IMR-90 (cell line): ENCODE measurements at regions not wholly inside any gene's neighbourhood (a gene's known extent, or its start where the extent isn't known, plus 50 kb on each side); places are given as distances from the start of the nearest gene placed in this dataset.

Experiments
- ATAC-seq: fragments of 200-7000 bp; cut with Tn5 transposase; 2 replicates; pipeline ENCODE4 v1.9.1; 2020; ENCODE audit warnings: low read depth, mild to moderate bottlenecking, moderate library complexity
- BruUV-seq: library from RNA; stranded (reverse); fragments of 400-500 nt; replicated peaks from 2 replicates; lab custom pipeline; 2021; lab: Mats Ljungman, UMichigan
- CTCF ChIA-PET: fragments of 300-600 bp; formaldehyde crosslinking; extraction: SDS; loops from one replicate; lab custom pipeline; 2021; ENCODE audit warnings: antibody characterized with exemption; lab: Yijun Ruan, JAX
- POLR2A ChIA-PET: fragments of 300-600 bp; sonication (Branson Sonifier 250); formaldehyde crosslinking; loops from one replicate; lab custom pipeline; 2022; ENCODE audit warnings: antibody characterized with exemption; ENCODE audit not compliant: unreplicated experiment; lab: Charles Lee
- DNase-seq: peaks from one replicate; pipeline ENCODE4 v3.0.0; 2013
- H2AFZ ChIP-seq: replicated peaks from 2 replicates; pipeline ENCODE3; 2013; ENCODE audit warnings: low read length, mild to moderate bottlenecking; ENCODE audit not compliant: poor library complexity
- H2AK5ac ChIP-seq: 2 replicates; pipeline ENCODE4 v1.6.1; 2013; ENCODE audit warnings: low read depth, low read length, inconsistent platforms
- H2AK9ac ChIP-seq: replicated peaks from 2 replicates; pipeline ENCODE3; 2013; ENCODE audit warnings: mild to moderate bottlenecking, low read depth, low read length, moderate library complexity; ENCODE audit not compliant: poor library complexity
- H2BK120ac ChIP-seq: 2 replicates; pipeline ENCODE4 v1.6.1; 2013; ENCODE audit warnings: low read depth, low read length, inconsistent platforms
- H2BK15ac ChIP-seq: 3 replicates; pipeline ENCODE4 v1.6.1; 2013; ENCODE audit warnings: low read depth, low read length, inconsistent platforms
- H2BK20ac ChIP-seq: 2 replicates; pipeline ENCODE4 v1.6.1; 2013; ENCODE audit warnings: low read depth, mild to moderate bottlenecking, inconsistent platforms, low read length, moderate library complexity
- H2BK5ac ChIP-seq: 2 replicates; pipeline ENCODE4 v1.6.1; 2013; ENCODE audit warnings: mild to moderate bottlenecking, low read depth, low read length, inconsistent platforms; ENCODE audit not compliant: poor library complexity, severe bottlenecking
- H3K14ac ChIP-seq: replicated peaks from 2 replicates; pipeline ENCODE4 v1.6.1; 2013; ENCODE audit warnings: low read depth, low read length, inconsistent platforms
- H3K18ac ChIP-seq: 2 replicates; pipeline ENCODE4 v1.6.1; 2013; ENCODE audit warnings: low read depth, low read length, control low read depth
- H3K23ac ChIP-seq: 2 replicates; pipeline ENCODE4 v1.6.1; 2013; ENCODE audit warnings: low read depth, low read length, inconsistent platforms
- H3K27ac ChIP-seq: 2 replicates; pipeline ENCODE4 v1.5.1; 2013; ENCODE audit warnings: mild to moderate bottlenecking, control low read depth, low read length; ENCODE audit not compliant: insufficient read depth
- H3K27me3 ChIP-seq: 2 replicates; pipeline ENCODE4 v1.6.1; 2013; ENCODE audit warnings: low read length; ENCODE audit not compliant: control insufficient read depth, insufficient read depth
- H3K36me3 ChIP-seq: 2 replicates; pipeline ENCODE4 v1.6.1; 2013; ENCODE audit warnings: low read length, mixed read lengths; ENCODE audit not compliant: control insufficient read depth, insufficient read depth
- H3K4ac ChIP-seq: 2 replicates; pipeline ENCODE4 v1.6.1; 2013; ENCODE audit warnings: low read depth, low read length, inconsistent platforms
- H3K4me1 ChIP-seq: 2 replicates; pipeline ENCODE4 v1.6.1; 2013; ENCODE audit warnings: low read length, mixed read lengths; ENCODE audit not compliant: control insufficient read depth, insufficient read depth
- H3K4me2 ChIP-seq: 2 replicates; pipeline ENCODE4 v1.6.1; 2013; ENCODE audit warnings: low read depth, mild to moderate bottlenecking, control low read depth, low read length, moderate library complexity
- H3K4me3 ChIP-seq: 2 replicates; pipeline ENCODE4 v1.5.1; 2013; ENCODE audit warnings: low read depth, mild to moderate bottlenecking, control low read depth, low read length, moderate library complexity; ENCODE audit not compliant: insufficient read depth
- H3K56ac ChIP-seq: 2 replicates; pipeline ENCODE4 v1.6.1; 2013; ENCODE audit warnings: low read length, inconsistent platforms; ENCODE audit not compliant: insufficient read depth; ENCODE audit errors: extremely low read depth
- H3K79me1 ChIP-seq, 2 experiments: 2 replicates each; pipeline ENCODE4 v1.6.1; 2013; ENCODE audit warnings: low read length in 2 of 2, inconsistent platforms in 1 of 2, low read depth in 1 of 2
- H3K9ac ChIP-seq: 2 replicates; pipeline ENCODE4 v1.6.1; 2013; ENCODE audit warnings: low read depth, low read length, control low read depth
- H3K9me1 ChIP-seq: 2 replicates; pipeline ENCODE4 v1.6.1; 2013; ENCODE audit warnings: low read length, inconsistent platforms; ENCODE audit not compliant: insufficient read depth
- H3K9me3 ChIP-seq: 2 replicates; pipeline ENCODE4 v1.6.1; 2013; ENCODE audit warnings: low read length; ENCODE audit not compliant: control insufficient read depth, insufficient read depth
- H4K20me1 ChIP-seq: 2 replicates; pipeline ENCODE4 v1.6.1; 2013; ENCODE audit warnings: low read length, inconsistent platforms; ENCODE audit not compliant: insufficient read depth
- H4K5ac ChIP-seq: 2 replicates; pipeline ENCODE4 v1.6.1; 2013; ENCODE audit warnings: mild to moderate bottlenecking, low read depth, low read length, control low read depth
- H4K8ac ChIP-seq, 2 experiments: 2 replicates each; pipeline ENCODE4 v1.6.1; 2013; ENCODE audit warnings: low read depth in 2 of 2, low read length in 2 of 2, control low read depth in 1 of 2, inconsistent platforms in 1 of 2
- H4K91ac ChIP-seq: 2 replicates; pipeline ENCODE4 v1.6.1; 2013; ENCODE audit warnings: low read depth, low read length, inconsistent platforms; ENCODE audit not compliant: insufficient read depth
- CEBPB ChIP-seq: IDR thresholded peaks from 2 replicates; pipeline ENCODE4 v1.6.1; 2012; ENCODE audit warnings: low read depth, low read length, improper control_type of control experiment
- MAZ ChIP-seq: IDR thresholded peaks from 2 replicates; pipeline ENCODE4 v1.6.1; 2012; ENCODE audit warnings: low read depth, mild to moderate bottlenecking, low read length, improper control_type of control experiment, moderate library complexity, borderline replicate concordance
- RFX5 ChIP-seq: IDR thresholded peaks from 2 replicates; pipeline ENCODE4 v1.8.0; 2012; ENCODE audit warnings: low read depth, mild to moderate bottlenecking, low read length, moderate library complexity
- SMC3 ChIP-seq: fragments of 150-350 bp; IDR thresholded peaks from 2 replicates; pipeline ENCODE4 v1.6.1; 2016; ENCODE audit warnings: low read depth, mild to moderate bottlenecking, antibody characterized with exemption, low read length, moderate library complexity
- WGBS, 2 experiments: methylation state at CpG; one replicate each; pipeline versions ENCODE4 v1.1.5 to v1.1.7; 2013; ENCODE audit warnings: missing lambda C conversion rate in 2 of 2; ENCODE audit not compliant: insufficient read length in 1 of 2; ENCODE audit errors: extremely low coverage in 2 of 2; 5-methylcytosine and 5-hydroxymethylcytosine counted together
- dilution Hi-C: fragments of 300-500 bp; cut with HindIII; formaldehyde crosslinking; loops from one replicate; pipeline ENCODE4 v1.14.3; 2018; ENCODE audit warnings: low sequenced_read_pairs; ENCODE audit not compliant: unreplicated experiment
- in situ Hi-C: fragments of 300-500 bp; cut with MboI; formaldehyde crosslinking; loops from 3 replicates; pipeline ENCODE4 v1.14.3; 2019; ENCODE audit warnings: low sequenced_read_pairs, inconsistent platforms, mixed read lengths
- intact Hi-C: fragments of 100-400 bp; cut with micrococcal nuclease; formaldehyde crosslinking; loops from 2 replicates; pipeline ENCODE4 v1.10.0; 2022

DNA sequence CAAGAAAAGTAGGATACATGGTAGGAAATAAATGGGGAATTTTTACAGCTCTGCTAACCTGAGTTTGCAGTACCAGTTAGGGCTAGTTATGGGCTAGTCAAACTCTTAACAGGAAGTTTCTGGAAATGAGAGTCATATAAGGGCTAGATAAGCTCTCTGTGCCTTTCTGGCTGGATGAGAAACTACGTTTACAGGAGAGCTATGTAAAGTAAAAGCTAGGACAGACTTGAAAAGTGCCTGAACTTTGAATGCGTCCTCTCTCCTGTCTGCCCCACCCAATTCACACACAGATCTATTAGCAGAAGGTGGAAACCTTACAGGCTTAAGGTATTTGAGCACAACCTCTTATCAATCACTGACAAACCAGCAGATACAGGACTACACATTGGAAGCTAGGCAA is 167.1 kb downstream of the SNX19 start:
- Histone ChIP-seq H4K20me1 (no peaks in the 10 kb centered on the region), H3K23ac (no peak overlapping the region), H3K4me1 (no peaks in the 10 kb centered on the region), H3K4me2 (no peak overlapping the region), H3K4me3 (no peak overlapping the region), H3K14ac (no peak overlapping the region), H3K27me3 (no peaks in the 10 kb centered on the region; the same call in 1 of the 2 replicates), H2BK120ac (no peak overlapping the region), H4K5ac (no peak overlapping the region), H2BK5ac (no peak overlapping the region), H3K9me1 (no peaks in the 10 kb centered on the region), H2AK9ac (no peak overlapping the region), H2AFZ (no peak overlapping the region), H2AK5ac (no peak overlapping the region), H4K91ac (no peak overlapping the region), H3K4ac (no peak overlapping the region), H2BK20ac (no peak overlapping the region), H3K18ac (no peak overlapping the region), H3K79me1 (no peaks in the 10 kb centered on the region), H3K27ac (no peak overlapping the region), H3K56ac (no peak overlapping the region), H4K8ac (no peak overlapping the region), H3K36me3 (no peaks in the 10 kb centered on the region), H3K9ac (no peak overlapping the region), H3K9me3 (0 out of 2 replicates have a peak, but pooled peaks cover 3% of the 10 kb centered on the region), H2BK15ac (no peak overlapping the region)
- ChIA-PET CTCF (interaction anchor here (1.0 kb wide), 1 partner anchor 30 kb away, joined by 3 read pairs; no protein-coding TSS in a partner anchor), POLR2A (no interaction called here)
- DNase-seq (no peak), ATAC-seq (no peak)
- WGBS, 2 experiments: no CpG with 5 or more reads among the region's 2 CpGs
- no TSS peak for BruUV-seq
- intact Hi-C loops (no loop called here), in situ Hi-C loops (no loop called here), dilution Hi-C loops (no loop called here)
- no peak for TF ChIP-seq MAZ
- TF ChIP-seq CEBPB: no peak
- no peak for TF ChIP-seq RFX5
- TF ChIP-seq SMC3: no peak
